Skeletal muscle tissue (tissue), 3 donors: ENCODE measurements at regions not wholly inside any gene's neighbourhood (a gene's known extent, or its start where the extent isn't known, plus 50 kb on each side); places are given as distances from the start of the nearest gene placed in this dataset.

ENCODE experiments used
- H3K27ac ChIP-seq: one replicate; pipeline ENCODE4 v1.7.0; 2013; ENCODE audit warnings: mild to moderate bottlenecking, low read depth, low read length, inconsistent platforms
- H3K27me3 ChIP-seq, 3 donors: one replicate each; pipeline ENCODE4 v1.7.0; 2013; ENCODE audit warnings: low read length in 3 of 3; ENCODE audit not compliant: control insufficient read depth in 3 of 3, insufficient read depth in 3 of 3
- H3K36me3 ChIP-seq, 3 donors: one replicate each; pipeline ENCODE4 v1.7.0; 2013; ENCODE audit warnings: low read length in 3 of 3; ENCODE audit not compliant: control insufficient read depth in 3 of 3, insufficient read depth in 3 of 3
- H3K4me1 ChIP-seq, 3 donors: one replicate each; pipeline ENCODE4 v1.7.0; 2013; ENCODE audit warnings: low read length in 3 of 3, mild to moderate bottlenecking in 3 of 3; ENCODE audit not compliant: control insufficient read depth in 3 of 3, insufficient read depth in 3 of 3
- H3K4me3 ChIP-seq, 3 donors: one replicate each; pipeline ENCODE4 v1.7.0; 2013; ENCODE audit warnings: low read length in 3 of 3
- H3K9ac ChIP-seq, 3 donors: one replicate each; pipeline ENCODE4 v1.7.0; 2013; ENCODE audit warnings: low read length in 3 of 3, mild to moderate bottlenecking in 3 of 3, moderate library complexity in 2 of 3, low read depth in 1 of 3
- H3K9me3 ChIP-seq, 3 donors: one replicate each; pipeline ENCODE4 v1.7.0; 2013; ENCODE audit warnings: low read length in 3 of 3; ENCODE audit not compliant: control insufficient read depth in 3 of 3
- donor health status: Osteomylitis.

- H3K9ac ChIP-seq = no peak overlapping the region
- no peaks in the 10 kb centered on the region for H3K9me3 ChIP-seq
- H3K36me3 ChIP-seq = no peaks in the 10 kb centered on the region
- no peak overlapping the region for H3K4me3 ChIP-seq
- H3K27me3 ChIP-seq = no peaks in the 10 kb centered on the region
- H3K4me1 ChIP-seq = no peaks in the 10 kb centered on the region
- H3K27ac ChIP-seq = no peak overlapping the region
These were observed 431.0 kb upstream of the TMPO start for GRCh38 chr12:98084391-98084790.

GRCh38 chr12:98085046-98085755 lies 430.2 kb upstream of the TMPO start:
- Histone ChIP-seq H3K27me3 (no peaks in the 10 kb centered on the region), H3K9me3 (no peaks in the 10 kb centered on the region), H3K27ac (no peak overlapping the region), H3K4me1 (no peaks in the 10 kb centered on the region), H3K9ac (no peak overlapping the region), H3K36me3 (no peaks in the 10 kb centered on the region), H3K4me3 (no peak overlapping the region)

- H3K4me1 ChIP-seq = no peaks in the 10 kb centered on the region
- H3K9ac ChIP-seq = no peak overlapping the region
- no peaks in the 10 kb centered on the region for H3K36me3 ChIP-seq
- H3K27me3 ChIP-seq = no peaks in the 10 kb centered on the region
- no peaks in the 10 kb centered on the region for H3K9me3 ChIP-seq
- H3K27ac ChIP-seq = no peak overlapping the region
- no peak overlapping the region for H3K4me3 ChIP-seq
These were observed 424.7 kb upstream of the TMPO start for GRCh38 chr12:98090731-98091130.

- Histone ChIP-seq H3K27ac (no peak overlapping the region), H3K36me3 (no peaks in the 10 kb centered on the region), H3K9me3 (no peaks in the 10 kb centered on the region), H3K9ac (no peak overlapping the region), H3K4me3 (no peak overlapping the region), H3K4me1 (no peaks in the 10 kb centered on the region), H3K27me3 (no peaks in the 10 kb centered on the region)
These were observed 419.0 kb upstream of the TMPO start for GRCh38 chr12:98096436-98096835.

GRCh38 chr12:98106031-98106683 lies 409.2 kb upstream of the TMPO start:
- Histone ChIP-seq H3K4me3 (no peak overlapping the region), H3K9me3 (no peaks in the 10 kb centered on the region), H3K36me3 (no peaks in the 10 kb centered on the region), H3K27ac (no peak overlapping the region), H3K9ac (no peak overlapping the region), H3K4me1 (no peaks in the 10 kb centered on the region), H3K27me3 (no peaks in the 10 kb centered on the region)

- Histone ChIP-seq H3K9me3 (no peaks in the 10 kb centered on the region), H3K27ac (no peak overlapping the region), H3K36me3 (no peaks in the 10 kb centered on the region), H3K9ac (no peak overlapping the region), H3K4me3 (no peak overlapping the region), H3K4me1 (no peaks in the 10 kb centered on the region), H3K27me3 (no peaks in the 10 kb centered on the region)
These were observed 406.1 kb upstream of the TMPO start for GRCh38 chr12:98109266-98109665.

GRCh38 chr12:98110536-98110935 lies 404.9 kb upstream of the TMPO start:
- Histone ChIP-seq H3K27ac (no peak overlapping the region), H3K4me3 (no peak overlapping the region), H3K9ac (no peak overlapping the region), H3K9me3 (no peaks in the 10 kb centered on the region), H3K27me3 (no peaks in the 10 kb centered on the region), H3K4me1 (no peaks in the 10 kb centered on the region), H3K36me3 (no peaks in the 10 kb centered on the region)

GRCh38 chr12:98113548-98113947 lies 401.8 kb upstream of the TMPO start:
- Histone ChIP-seq H3K36me3 (no peaks in the 10 kb centered on the region), H3K4me3 (no peak overlapping the region), H3K9ac (no peak overlapping the region), H3K27ac (no peak overlapping the region), H3K4me1 (no peaks in the 10 kb centered on the region), H3K9me3 (no peaks in the 10 kb centered on the region), H3K27me3 (no peaks in the 10 kb centered on the region)

- no peak overlapping the region for H3K9ac ChIP-seq
- no peak overlapping the region for H3K27ac ChIP-seq
- no peaks in the 10 kb centered on the region for H3K36me3 ChIP-seq
- no peaks in the 10 kb centered on the region for H3K9me3 ChIP-seq
- H3K4me1 ChIP-seq = peaks cover 0 to 6% (median 0%) of the 10 kb centered on the region in 3 donors
- H3K4me3 ChIP-seq = no peak overlapping the region
- H3K27me3 ChIP-seq = no peaks in the 10 kb centered on the region
These were observed 393.4 kb upstream of the TMPO start for GRCh38 chr12:98121963-98122362.

- no peak overlapping the region for H3K27ac ChIP-seq
These were observed 392.3 kb upstream of the TMPO start for GRCh38 chr12:98123021-98123461.

More at GRCh38 chr12:98123021-98123461, 392.3 kb upstream of the TMPO start:
- Histone ChIP-seq H3K9me3 (no peaks in the 10 kb centered on the region), H3K27me3 (no peaks in the 10 kb centered on the region), H3K36me3 (no peaks in the 10 kb centered on the region), H3K4me3 (no peak overlapping the region), H3K4me1 (peaks cover 0 to 13% (median 0%) of the 10 kb centered on the region in 3 donors), H3K9ac (no peak overlapping the region)
